Ovary (tissue), 7 donors: ENCODE measurements at regions not wholly inside any gene's neighbourhood (a gene's known extent, or its start where the extent isn't known, plus 50 kb on each side); places are given as distances from the start of the nearest gene placed in this dataset.

Experiments used
- DNase-seq, 5 donors: peaks; one replicate each; pipeline ENCODE4 v3.0.0-alpha.2; 2019 to 2020
- H3K27ac ChIP-seq, 2 donors: fragments of 200-600 bp; one replicate each; pipeline versions ENCODE4 v1.5.1 to v1.8.0; 2019 to 2022
- H3K27me3 ChIP-seq: fragments of 200-600 bp; one replicate; pipeline ENCODE4 v1.8.0; 2022
- H3K36me3 ChIP-seq: fragments of 200-600 bp; sonication (generic); one replicate; pipeline ENCODE4 v1.5.1; 2019
- H3K4me1 ChIP-seq: one replicate; pipeline ENCODE4 v1.8.1; 2013; ENCODE audit warnings: mild to moderate bottlenecking, moderate library complexity; ENCODE audit not compliant: insufficient read depth
- H3K4me3 ChIP-seq: fragments of 200-600 bp; sonication (generic); one replicate; pipeline ENCODE4 v1.5.1; 2017
- H3K9me3 ChIP-seq, 2 donors: fragments of 200-600 bp in 1 of 2; sonication (generic) in 1 of 2; one replicate each; pipeline versions ENCODE4 v1.5.1 to v1.8.1; 2013 to 2019; ENCODE audit warnings: mild to moderate bottlenecking in 1 of 2, moderate library complexity in 1 of 2
- CTCF ChIP-seq, 3 donors: fragments of 450-650 bp in 2 of 3; fragments of 200-600 bp in 1 of 3; IDR thresholded peaks; one replicate each; pipeline versions ENCODE4 v1.5.1 to v1.8.0; 2016 to 2022; ENCODE audit warnings: antibody characterized with exemption in 3 of 3, mild to moderate bottlenecking in 1 of 3
- EP300 ChIP-seq: sonication (generic); formaldehyde crosslinking; IDR thresholded peaks from one replicate; pipeline ENCODE4 v1.6.1; 2017; ENCODE audit warnings: antibody characterized with exemption
- POLR2A ChIP-seq: fragments of 450-650 bp; IDR thresholded peaks from one replicate; pipeline ENCODE4 v1.6.1; 2017; ENCODE audit warnings: antibody characterized with exemption, mild to moderate bottlenecking, moderate library complexity
- WGBS, 3 donors: extraction: QIAGEN DNeasy Blood & Tissue Kit in 1 of 3; methylation state at CpG; one replicate each; pipeline versions ENCODE4 v1.1.5 to v1.1.7; 2013 to 2017; 5-methylcytosine and 5-hydroxymethylcytosine counted together
- intact Hi-C, 4 donors: fragments of 100-400 bp; cut with DNase I; formaldehyde crosslinking; loops; one replicate each; pipeline versions ENCODE4 v1.11.0 to v1.15.1; 2022 to 2023
- donor health status: DM: no; HTN: no; CAD: no; lungs with moderate emphysema.
- donor health status: DM: no; HTN: no; CAD: no.
- donor health status: Bipolar disorder and iron deficiency.
- donor health status: DM: no; HTN: no; CAD: no.
- donor health status: DM: yes; HTN: yes; CAD: no.

- H3K27me3 ChIP-seq = no peaks in the 10 kb centered on the region
- H3K36me3 ChIP-seq = no peaks in the 10 kb centered on the region
- H3K4me1 ChIP-seq = no peaks in the 10 kb centered on the region
- DNase-seq = no peak
- H3K27ac ChIP-seq = no peak overlapping the region
- intact Hi-C loops = no loop called here
- TF ChIP-seq EP300 (no peak), POLR2A (no peak), CTCF (IDR thresholded peaks at IDR 0.05) (no peak)
- no peak overlapping the region for H3K4me3 ChIP-seq
- WGBS, 3 donors = 93 to 100% (median 95%) methylated on average over 2 of the region's 2 CpGs
- no peaks in the 10 kb centered on the region for H3K9me3 ChIP-seq
These were observed 130.3 kb downstream of the DAD1 start for GRCh38 chr14:22458737-22459136.

GRCh38 chr14:22456998-22457594 is 131.9 kb downstream of the DAD1 start:
- no peak overlapping the region for H3K27ac ChIP-seq
- TF ChIP-seq EP300 (no peak), CTCF (IDR thresholded peaks at IDR 0.05) (no peak), POLR2A (no peak)
- intact Hi-C loops = no loop called here
- WGBS, 3 donors = 62 to 72% (median 66%) methylated on average over 2 of the region's 2 CpGs
- no peak overlapping the region for H3K4me3 ChIP-seq
- no peak for DNase-seq
- no peaks in the 10 kb centered on the region for H3K27me3 ChIP-seq
- no peaks in the 10 kb centered on the region for H3K36me3 ChIP-seq
- H3K4me1 ChIP-seq = no peaks in the 10 kb centered on the region
- no peaks in the 10 kb centered on the region for H3K9me3 ChIP-seq

GRCh38 chr14:22456421-22456820 is 132.6 kb downstream of the DAD1 start:
- Histone ChIP-seq H3K27me3 (no peaks in the 10 kb centered on the region), H3K4me1 (no peaks in the 10 kb centered on the region), H3K36me3 (no peaks in the 10 kb centered on the region), H3K27ac (no peak overlapping the region), H3K4me3 (no peak overlapping the region), H3K9me3 (no peaks in the 10 kb centered on the region)
- no peak for TF ChIP-seq POLR2A
- no peak for TF ChIP-seq EP300
- TF ChIP-seq CTCF (IDR thresholded peaks at IDR 0.05) = no peak
- WGBS, 3 donors = 87 to 91% (median 90%) methylated on average over 3 of the region's 3 CpGs
- no peak for DNase-seq
- intact Hi-C loops = no loop called here

- intact Hi-C loops = no loop called here
These were observed 136.7 kb downstream of the DAD1 start for GRCh38 chr14:22452330-22452729.

More at GRCh38 chr14:22452330-22452729, 136.7 kb downstream of the DAD1 start:
- no peak for DNase-seq
- Histone ChIP-seq H3K27me3 (no peaks in the 10 kb centered on the region), H3K36me3 (no peaks in the 10 kb centered on the region), H3K9me3 (no peaks in the 10 kb centered on the region), H3K4me1 (no peaks in the 10 kb centered on the region), H3K4me3 (no peak overlapping the region), H3K27ac (no peak overlapping the region)
- WGBS, 3 donors = 90 to 91% (median 90%) methylated on average over 4 of the region's 4 CpGs
- TF ChIP-seq POLR2A = no peak
- no peak for TF ChIP-seq CTCF (IDR thresholded peaks at IDR 0.05)
